ENCODE measurements at regions not wholly inside any gene's neighbourhood (a gene's known extent, or its start where the extent isn't known, plus 50 kb on each side); places are given as distances from the start of the nearest gene placed in this dataset.

- no peak overlapping the region for H3K4me3 ChIP-seq (ENCODE audit: low read depth, low read length)
- TF ChIP-seq, protein P1, sequence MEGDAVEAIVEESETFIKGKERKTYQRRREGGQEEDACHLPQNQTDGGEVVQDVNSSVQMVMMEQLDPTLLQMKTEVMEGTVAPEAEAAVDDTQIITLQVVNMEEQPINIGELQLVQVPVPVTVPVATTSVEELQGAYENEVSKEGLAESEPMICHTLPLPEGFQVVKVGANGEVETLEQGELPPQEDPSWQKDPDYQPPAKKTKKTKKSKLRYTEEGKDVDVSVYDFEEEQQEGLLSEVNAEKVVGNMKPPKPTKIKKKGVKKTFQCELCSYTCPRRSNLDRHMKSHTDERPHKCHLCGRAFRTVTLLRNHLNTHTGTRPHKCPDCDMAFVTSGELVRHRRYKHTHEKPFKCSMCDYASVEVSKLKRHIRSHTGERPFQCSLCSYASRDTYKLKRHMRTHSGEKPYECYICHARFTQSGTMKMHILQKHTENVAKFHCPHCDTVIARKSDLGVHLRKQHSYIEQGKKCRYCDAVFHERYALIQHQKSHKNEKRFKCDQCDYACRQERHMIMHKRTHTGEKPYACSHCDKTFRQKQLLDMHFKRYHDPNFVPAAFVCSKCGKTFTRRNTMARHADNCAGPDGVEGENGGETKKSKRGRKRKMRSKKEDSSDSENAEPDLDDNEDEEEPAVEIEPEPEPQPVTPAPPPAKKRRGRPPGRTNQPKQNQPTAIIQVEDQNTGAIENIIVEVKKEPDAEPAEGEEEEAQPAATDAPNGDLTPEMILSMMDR (IDR thresholded peaks at IDR 0.05; ENCODE audit: control insufficient read depth, extremely low read depth, insufficient read depth): no peak
- DNase-seq (ENCODE audit: low read depth): no peak
Measured at GRCh38 chr15:69529141-69529540, 76.5 kb downstream of the RPLP1 start.

- no peak for DNase-seq (ENCODE audit: low read depth)
- TF ChIP-seq, protein P1 (IDR thresholded peaks at IDR 0.05; ENCODE audit: control insufficient read depth, extremely low read depth, insufficient read depth): no peak
- H3K4me3 ChIP-seq (ENCODE audit: low read depth, low read length): no peak overlapping the region
Measured at GRCh38 chr15:69529961-69530633, 77.5 kb downstream of the RPLP1 start.

DNA sequence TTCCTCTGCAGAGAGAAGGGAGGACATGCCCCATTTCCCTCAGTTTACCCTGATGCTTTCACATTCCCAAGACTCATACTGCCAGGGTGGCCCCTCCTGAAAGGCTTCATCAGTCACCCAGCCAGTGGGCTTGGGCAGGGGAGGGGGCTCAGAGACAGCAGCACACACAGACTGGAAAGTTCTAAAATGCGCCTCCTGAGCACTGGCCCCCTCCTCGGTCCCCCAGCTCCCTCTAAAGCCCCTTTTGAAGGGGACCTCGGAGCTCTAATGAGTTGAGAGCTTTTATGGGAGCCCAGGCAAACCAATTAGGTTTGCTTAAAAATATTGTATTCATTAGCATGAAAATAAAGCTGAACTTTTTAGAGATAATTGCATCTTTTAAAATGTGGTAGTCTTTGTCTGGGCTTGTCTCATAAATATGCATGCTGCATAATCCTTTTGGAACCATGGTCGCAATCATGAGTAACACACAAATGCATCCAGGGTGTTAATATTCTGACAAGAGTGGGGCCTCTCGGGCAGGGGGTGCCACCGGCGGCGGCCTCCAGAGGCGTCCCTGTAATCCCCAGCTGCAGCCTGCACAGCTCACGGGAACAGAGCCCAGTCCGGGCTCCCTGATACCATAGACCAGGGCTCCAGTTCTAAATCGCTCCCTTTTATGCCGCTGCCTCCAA, 78.5 kb downstream of the RPLP1 start:
- no peak overlapping the region for H3K4me3 ChIP-seq (ENCODE audit: low read depth, low read length)
- no peak for DNase-seq (ENCODE audit: low read depth)
- TF ChIP-seq, protein P1 (IDR thresholded peaks at IDR 0.05; ENCODE audit: control insufficient read depth, extremely low read depth, insufficient read depth): no peak

GRCh38 chr15:69531665-69532027, 79.0 kb downstream of the RPLP1 start:
- no peak for DNase-seq (ENCODE audit: low read depth)
- no peak overlapping the region for H3K4me3 ChIP-seq (ENCODE audit: low read depth, low read length)
- TF ChIP-seq, protein P1 (IDR thresholded peaks at IDR 0.05; ENCODE audit: control insufficient read depth, extremely low read depth, insufficient read depth): no peak

DNA sequence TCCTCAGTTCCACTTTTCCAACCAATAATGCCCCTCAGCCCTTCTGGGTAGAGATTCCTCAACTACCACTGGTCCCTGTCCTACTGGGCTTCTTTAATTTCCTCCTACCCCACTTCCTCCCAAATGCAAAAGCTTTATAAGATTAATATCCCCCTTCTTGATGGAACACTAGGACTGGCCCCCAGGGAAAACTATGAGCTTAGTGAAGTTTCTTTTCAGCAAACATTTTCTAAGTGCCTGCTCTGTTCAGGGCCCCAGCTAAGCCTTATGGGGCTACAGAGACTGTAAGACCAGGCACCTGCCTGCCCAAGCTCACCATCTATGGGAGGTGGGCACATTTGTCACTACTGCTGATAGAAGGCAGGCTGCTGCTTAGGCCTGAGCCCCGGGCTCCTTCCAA, 79.4 kb downstream of the RPLP1 start:
- no peak overlapping the region for H3K4me3 ChIP-seq (ENCODE audit: low read depth, low read length)
- TF ChIP-seq, protein P1 (IDR thresholded peaks at IDR 0.05; ENCODE audit: control insufficient read depth, extremely low read depth, insufficient read depth): no peak
- DNase-seq (ENCODE audit: low read depth): no peak

- no peak overlapping the region for H3K4me3 ChIP-seq (ENCODE audit: low read depth, low read length)
- no peak for DNase-seq (ENCODE audit: low read depth)
- TF ChIP-seq, protein P1 (IDR thresholded peaks at IDR 0.05; ENCODE audit: control insufficient read depth, extremely low read depth, insufficient read depth): no peak
Measured at GRCh38 chr15:69532856-69533255, 80.2 kb downstream of the RPLP1 start.

DNA sequence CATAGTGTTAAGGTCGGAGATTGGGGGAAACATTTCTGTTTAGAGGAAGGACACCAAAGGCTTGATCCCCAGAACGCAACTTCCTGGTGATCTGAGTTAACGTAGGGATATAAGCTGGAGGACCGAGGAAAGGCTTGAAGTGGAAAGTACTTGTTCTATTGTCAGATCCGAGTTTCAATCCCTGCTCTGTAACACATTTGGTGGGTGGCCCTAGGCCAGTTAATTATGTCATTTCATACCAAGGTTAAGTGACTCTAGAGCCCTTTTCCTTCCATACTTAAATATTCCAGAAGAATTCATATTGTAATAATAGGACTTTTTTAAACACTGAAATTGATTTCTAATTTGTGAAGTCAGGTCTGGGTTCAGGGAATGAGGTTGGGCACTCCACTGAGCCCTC, 80.9 kb downstream of the RPLP1 start:
- no peak for DNase-seq (ENCODE audit: low read depth)
- H3K4me3 ChIP-seq (ENCODE audit: low read depth, low read length): no peak overlapping the region
- TF ChIP-seq, protein P1 (IDR thresholded peaks at IDR 0.05; ENCODE audit: control insufficient read depth, extremely low read depth, insufficient read depth): no peak
